DMS79 (cell line): ENCODE measurements at regions not wholly inside any gene's neighbourhood (a gene's known extent, or its start where the extent isn't known, plus 50 kb on each side); places are given as distances from the start of the nearest gene placed in this dataset.
A peak's percentile ranks its signal among the peaks of the same experiment; 100 is the strongest.

Experiments used
- DNase-seq: peaks from one replicate; lab custom pipeline; 2025; lab: John Stamatoyannopoulos, UW

GRCh38 chr12:92554158-92555073 is 148.4 kb upstream of the PLEKHG7 start:
- no peak for DNase-seq

GRCh38 chr12:92553389-92553788 is 149.4 kb upstream of the PLEKHG7 start:
- peak; percentile 6 for DNase-seq

GRCh38 chr12:92552412-92553108 is 150.2 kb upstream of the PLEKHG7 start:
- no peak for DNase-seq

GRCh38 chr12:92551853-92552397 is 150.9 kb upstream of the PLEKHG7 start:
- no peak for DNase-seq

GRCh38 chr12:92551210-92551609 is 151.6 kb upstream of the PLEKHG7 start:
- no peak for DNase-seq

- no peak for DNase-seq
These were observed 152.1 kb upstream of the PLEKHG7 start for GRCh38 chr12:92550661-92551060.

- no peak for DNase-seq
These were observed 152.5 kb upstream of the PLEKHG7 start for GRCh38 chr12:92550254-92550653.

GRCh38 chr12:92549516-92549915 is 153.3 kb upstream of the PLEKHG7 start:
- DNase-seq = no peak

GRCh38 chr12:92547906-92548305 is 154.9 kb upstream of the PLEKHG7 start:
- DNase-seq = no peak

GRCh38 chr12:92547420-92547819 is 155.4 kb upstream of the PLEKHG7 start:
- no peak for DNase-seq

- DNase-seq = no peak
These were observed 156.0 kb upstream of the PLEKHG7 start for GRCh38 chr12:92546635-92547348.

GRCh38 chr12:92546259-92546634 is 156.5 kb upstream of the PLEKHG7 start:
- no peak for DNase-seq

GRCh38 chr12:92544322-92544721 is 158.5 kb upstream of the PLEKHG7 start:
- DNase-seq = no peak

GRCh38 chr12:92543840-92544239 is 158.9 kb upstream of the PLEKHG7 start:
- DNase-seq = no peak

GRCh38 chr12:92543359-92543758 is 159.4 kb upstream of the PLEKHG7 start:
- peak; percentile 92 for DNase-seq

GRCh38 chr12:92541731-92542130 is 161.1 kb upstream of the PLEKHG7 start:
- no peak for DNase-seq

- no peak for DNase-seq
These were observed 161.9 kb upstream of the PLEKHG7 start for GRCh38 chr12:92540782-92541423.

GRCh38 chr12:92539976-92540781 is 162.6 kb upstream of the PLEKHG7 start:
- DNase-seq = peak; percentile 61

GRCh38 chr12:92539110-92539749 is 163.6 kb upstream of the PLEKHG7 start:
- DNase-seq = no peak

- no peak for DNase-seq
These were observed 165.4 kb upstream of the PLEKHG7 start for GRCh38 chr12:92537290-92537960.
